GM15510 (cell line): ENCODE measurements at regions not wholly inside any gene's neighbourhood (a gene's known extent, or its start where the extent isn't known, plus 50 kb on each side); places are given as distances from the start of the nearest gene placed in this dataset.

Source experiments
- POLR2A ChIP-seq: IDR thresholded peaks from 3 replicates; pipeline ENCODE4 v1.6.1; 2011; ENCODE audit warnings: borderline replicate concordance; ENCODE audit not compliant: insufficient read length; ENCODE audit errors: extremely low read depth

GRCh38 chr2:7552825-7553570 is 635.8 kb downstream of the RNF144A start:
- no peak for TF ChIP-seq POLR2A

DNA sequence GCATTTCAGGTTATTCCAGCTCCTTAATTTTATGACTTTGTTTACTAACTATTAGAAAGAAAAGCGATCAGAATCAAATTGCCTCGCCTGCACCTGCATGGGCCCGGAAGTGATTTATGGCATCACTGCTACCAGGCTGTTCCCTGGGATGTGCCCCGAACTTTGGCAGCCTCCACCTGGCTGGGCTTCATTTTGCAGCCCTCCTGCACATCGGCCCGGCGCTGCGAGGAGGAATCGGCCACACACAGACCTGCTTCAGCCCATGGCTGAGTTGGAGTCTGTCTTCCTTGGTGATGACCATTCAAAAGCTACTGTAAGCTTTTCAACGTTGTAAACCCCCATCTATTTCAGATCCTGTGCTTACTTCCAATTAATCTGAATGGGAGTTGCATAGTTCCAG is 638.0 kb downstream of the RNF144A start:
- TF ChIP-seq POLR2A, result no peak

DNA sequence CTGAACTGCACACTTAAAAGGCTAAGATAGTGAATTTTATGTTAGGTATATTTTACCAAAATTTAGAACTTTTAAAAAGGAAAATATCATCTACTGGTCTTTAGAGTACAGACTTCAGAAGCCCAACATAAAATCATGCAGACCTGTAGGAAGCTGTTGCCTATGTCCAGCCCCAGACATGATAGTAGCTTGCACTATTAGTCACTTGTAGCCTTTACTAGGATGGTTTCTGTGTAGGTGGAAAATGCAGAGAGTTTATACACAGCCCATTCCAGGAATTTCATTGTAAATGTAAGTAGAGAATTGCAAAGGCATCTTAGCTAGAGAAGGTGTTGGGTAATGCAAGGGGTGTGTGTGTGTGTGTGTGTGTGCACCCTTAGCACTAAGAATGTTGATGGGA is 640.2 kb downstream of the RNF144A start:
- TF ChIP-seq POLR2A, result no peak

GRCh38 chr2:7559791-7560190 is 642.6 kb downstream of the RNF144A start:
- TF ChIP-seq POLR2A, result no peak

- TF ChIP-seq POLR2A, result no peak
Measured at GRCh38 chr2:7566382-7566881, 649.2 kb downstream of the RNF144A start.

DNA sequence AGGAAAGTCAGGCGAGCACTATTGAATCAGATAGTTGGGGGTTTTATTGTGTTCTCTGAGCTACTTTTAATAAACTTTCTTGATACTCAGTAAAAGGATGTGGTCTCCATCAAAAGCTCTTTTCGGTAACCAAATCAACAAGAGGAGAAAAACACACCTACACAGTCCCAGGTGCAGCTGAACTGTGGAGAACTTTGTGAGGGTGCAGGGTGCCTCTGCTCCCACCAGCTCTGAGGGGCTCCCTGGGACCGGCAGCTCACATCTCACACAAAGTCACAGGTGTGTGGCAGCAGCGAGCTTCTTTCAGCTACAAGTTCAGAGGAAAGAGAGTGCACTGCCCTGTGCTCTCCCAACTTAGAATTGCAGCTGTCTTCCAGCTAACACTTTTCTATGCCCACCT is 650.4 kb downstream of the RNF144A start:
- TF ChIP-seq POLR2A, result no peak

DNA sequence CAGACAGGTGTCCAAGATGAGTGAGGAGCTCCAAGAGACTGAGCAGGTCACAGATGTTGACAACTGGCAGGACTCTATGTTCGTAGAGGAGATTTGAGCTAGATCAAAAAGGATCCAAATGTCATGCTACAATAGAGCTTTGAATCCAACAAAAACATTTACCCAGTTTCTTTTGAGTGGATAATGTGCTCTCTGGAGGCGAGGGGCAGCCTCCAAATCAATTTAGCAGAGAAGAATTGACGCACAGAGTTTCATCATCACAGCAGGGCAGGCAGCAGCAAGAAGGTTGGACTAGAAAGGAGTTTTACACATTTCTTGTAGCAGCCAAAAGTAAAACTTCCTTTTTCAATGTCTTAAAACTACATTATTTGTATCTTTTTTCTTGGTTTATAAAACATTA is 653.0 kb downstream of the RNF144A start:
- no peak for TF ChIP-seq POLR2A

GRCh38 chr2:7571701-7572100 is 654.5 kb downstream of the RNF144A start:
- TF ChIP-seq POLR2A, result no peak

- TF ChIP-seq POLR2A, result no peak
Measured at GRCh38 chr2:7572450-7572849, 655.2 kb downstream of the RNF144A start.

DNA sequence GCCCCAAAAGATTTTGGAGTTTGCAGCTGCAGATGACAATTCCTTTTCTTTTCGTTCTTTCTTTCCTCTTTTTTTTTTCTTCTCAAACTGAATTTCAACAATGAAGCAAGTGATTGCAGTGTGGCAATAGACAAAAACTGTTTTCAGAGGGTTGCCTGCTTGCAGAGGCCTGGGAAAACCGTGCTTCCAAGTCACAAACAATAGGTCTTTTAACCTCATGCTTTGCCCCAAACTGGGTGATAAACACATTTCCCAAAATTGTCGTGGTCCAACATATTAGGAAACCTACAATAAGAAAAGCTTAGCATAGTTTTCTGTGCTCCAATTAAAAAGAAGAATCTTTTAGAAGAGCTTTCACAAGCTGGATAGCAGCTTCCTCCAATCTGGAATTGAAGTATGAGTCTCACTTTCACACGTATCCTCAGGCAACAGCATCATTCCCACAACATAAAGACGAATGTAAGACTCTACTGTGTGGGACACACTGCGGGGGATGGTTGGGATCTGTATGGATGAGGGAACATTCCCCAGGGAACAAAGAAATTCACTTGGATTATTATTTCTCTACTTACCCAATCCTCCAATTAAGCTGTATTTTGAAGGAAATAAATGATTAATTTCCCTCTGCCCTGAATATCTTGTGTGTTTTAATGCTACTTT is 656.1 kb downstream of the RNF144A start:
- TF ChIP-seq POLR2A, result no peak

DNA sequence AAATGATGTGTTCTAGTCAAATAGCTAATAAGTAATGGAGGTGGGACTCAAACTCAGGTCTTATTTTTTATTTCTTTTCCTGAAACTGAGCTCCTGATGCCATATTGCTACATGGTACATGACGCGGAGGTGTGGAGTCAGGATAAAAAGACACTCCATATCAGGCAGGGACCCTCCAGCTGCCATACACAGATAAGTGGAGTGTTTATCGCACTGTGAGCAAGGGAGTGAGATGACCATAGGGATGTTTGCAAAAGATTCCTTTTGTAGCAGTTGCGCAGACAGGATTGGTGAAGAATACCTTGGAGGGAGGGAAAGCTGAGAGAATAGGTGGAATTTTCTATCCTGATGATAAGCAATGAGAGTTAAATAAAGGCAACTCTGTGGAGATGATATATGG is 657.2 kb downstream of the RNF144A start:
- no peak for TF ChIP-seq POLR2A

DNA sequence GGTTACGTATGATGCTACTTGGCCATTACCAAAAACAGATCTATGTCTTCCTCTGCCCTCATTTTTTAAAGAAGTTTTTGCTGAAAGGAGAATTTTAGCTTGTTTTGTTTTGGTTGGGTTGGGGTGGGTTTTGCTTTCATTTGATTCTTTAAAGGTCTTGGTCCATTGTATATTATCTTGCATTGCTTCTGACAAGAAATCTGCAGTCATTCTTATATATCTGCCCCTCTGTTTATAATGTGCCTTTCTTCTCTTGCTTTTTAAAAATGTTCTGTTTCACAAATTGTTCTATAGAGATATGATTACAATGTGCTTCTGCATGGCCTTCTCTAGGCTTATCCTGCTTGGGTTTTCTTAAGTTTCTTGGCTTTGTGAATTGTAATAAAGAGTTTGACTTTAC is 660.6 kb downstream of the RNF144A start:
- no peak for TF ChIP-seq POLR2A

- TF ChIP-seq POLR2A, result no peak
Measured at GRCh38 chr2:7584017-7584416, 666.8 kb downstream of the RNF144A start.

- no peak for TF ChIP-seq POLR2A
Measured at GRCh38 chr2:7586898-7587297, 669.7 kb downstream of the RNF144A start.

GRCh38 chr2:7588295-7588694 is 671.1 kb downstream of the RNF144A start:
- TF ChIP-seq POLR2A, result no peak

- no peak for TF ChIP-seq POLR2A
Measured at GRCh38 chr2:7592618-7593140, 675.5 kb downstream of the RNF144A start.
